ENCODE measurements at regions not wholly inside any gene's neighbourhood (a gene's known extent, or its start where the extent isn't known, plus 50 kb on each side); places are given as distances from the start of the nearest gene placed in this dataset.

GRCh38 chr10:113385021-113385999 is 167.5 kb upstream of the HABP2 start (continued):
- TF ChIP-seq BCL6B (tag by site-specific recombination; IDR thresholded peaks at IDR 0.05) (no peak), ZNF2 (tag by site-specific recombination; IDR thresholded peaks at IDR 0.05) (peak; percentile 85), ZNF211 (tag by site-specific recombination; IDR thresholded peaks at IDR 0.05; ENCODE audit: low read depth) (no peak), EGR2 (tag by site-specific recombination; IDR thresholded peaks at IDR 0.05; ENCODE audit: low read depth) (no peak), YY1 (tag by site-specific recombination; IDR thresholded peaks at IDR 0.05) (no peak), ZXDB (tag by site-specific recombination; IDR thresholded peaks at IDR 0.05) (no peak), ZNF324 (tag by site-specific recombination; IDR thresholded peaks at IDR 0.05) (no peak), KLF8 (tag by site-specific recombination; IDR thresholded peaks at IDR 0.05) (no peak), ZNF629 (tag by site-specific recombination; IDR thresholded peaks at IDR 0.05) (no peak), SALL2 (tag by site-specific recombination; IDR thresholded peaks at IDR 0.05; ENCODE audit: borderline replicate concordance) (no peak), ZNF18 (tag by site-specific recombination; IDR thresholded peaks at IDR 0.05) (no peak), ZNF558 (tag by site-specific recombination; IDR thresholded peaks at IDR 0.05) (no peak), YY2 (tag by site-specific recombination; IDR thresholded peaks at IDR 0.05) (no peak), ZNF341 (tag by site-specific recombination; IDR thresholded peaks at IDR 0.05; ENCODE audit: low read depth) (no peak), ZIC2 (tag by site-specific recombination; IDR thresholded peaks at IDR 0.05) (peak; percentile 18; the same call in 1 of the 2 replicates), PBX3 (CRISPR knock-in tag; IDR thresholded peaks at IDR 0.05) (no peak), GLI2 (tag by site-specific recombination; IDR thresholded peaks at IDR 0.05; ENCODE audit: borderline replicate concordance, low read depth) (no peak), TRIM28 (IDR thresholded peaks at IDR 0.05; ENCODE audit: borderline replicate concordance, low read length) (no peak), ZNF654 (tag by site-specific recombination; IDR thresholded peaks at IDR 0.05; ENCODE audit: low read depth) (peak; percentile 99), ZSCAN4 (tag by site-specific recombination; IDR thresholded peaks at IDR 0.05) (no peak), CTCF (tag by site-specific recombination; IDR thresholded peaks at IDR 0.05) (peak; percentile 90), OVOL3 (tag by site-specific recombination; IDR thresholded peaks at IDR 0.05) (no peak), INSM2 (tag by site-specific recombination; IDR thresholded peaks at IDR 0.05) (no peak), ZNF610 (tag by site-specific recombination; IDR thresholded peaks at IDR 0.05; ENCODE audit: borderline replicate concordance) (no peak), ZFP69B (tag by site-specific recombination; IDR thresholded peaks at IDR 0.05) (no peak), ZNF830 (tag by site-specific recombination; IDR thresholded peaks at IDR 0.05; ENCODE audit: low read depth) (no peak), ZNF792 (tag by site-specific recombination; IDR thresholded peaks at IDR 0.05) (no peak), ZNF114 (tag by site-specific recombination; IDR thresholded peaks at IDR 0.05) (no peak), ZBTB21 (tag by site-specific recombination; IDR thresholded peaks at IDR 0.05) (no peak), ZBTB26 (tag by site-specific recombination; optimal IDR thresholded peaks at IDR 0.05) (no peak)

Data from HEK293 (cell line).